Progenitor cell of endocrine pancreas (in vitro differentiated cells): ENCODE measurements at regions not wholly inside any gene's neighbourhood (a gene's known extent, or its start where the extent isn't known, plus 50 kb on each side); places are given as distances from the start of the nearest gene placed in this dataset.

Source experiments
- DNase-seq: peaks from one replicate; pipeline ENCODE4 v3.0.0; 2021; ENCODE audit warnings: low spot score; ENCODE audit not compliant: unreplicated experiment
- H3K27ac Mint-ChIP-seq: 2 replicates; pipeline ENCODE4 v1.8.0; 2021; ENCODE audit warnings: mild to moderate bottlenecking, moderate library complexity, mixed read lengths
- H3K27me3 Mint-ChIP-seq: 2 replicates; pipeline ENCODE4 v1.8.0; 2021; ENCODE audit warnings: mixed read lengths
- H3K36me3 Mint-ChIP-seq: 2 replicates; pipeline ENCODE4 v1.8.0; 2022; ENCODE audit warnings: mixed read lengths; ENCODE audit not compliant: insufficient read depth
- H3K4me1 Mint-ChIP-seq: 2 replicates; pipeline ENCODE4 v1.8.0; 2021; ENCODE audit warnings: low read depth, mixed read lengths
- H3K4me3 Mint-ChIP-seq: 2 replicates; pipeline ENCODE4 v1.8.0; 2021; ENCODE audit warnings: low read depth, mild to moderate bottlenecking, moderate library complexity, mixed read lengths
- H3K9me3 Mint-ChIP-seq: 2 replicates; pipeline ENCODE4 v1.8.0; 2021; ENCODE audit warnings: low read depth, mixed read lengths
- CTCF ChIP-seq: fragments of 200-600 bp; sonication (generic); IDR thresholded peaks from one replicate; pipeline ENCODE4 v1.5.0; 2021; ENCODE audit warnings: antibody characterized with exemption, mild to moderate bottlenecking; ENCODE audit not compliant: unreplicated experiment

- Mint-ChIP-seq H3K4me3 (no peak overlapping the region), H3K4me1 (no peaks in the 10 kb centered on the region), H3K36me3 (no peaks in the 10 kb centered on the region), H3K27ac (no peak overlapping the region), H3K9me3 (no peaks in the 10 kb centered on the region), H3K27me3 (peaks cover 9% of the 10 kb centered on the region)
- DNase-seq, result no peak
- TF ChIP-seq CTCF, result no peak
These were observed 102.5 kb upstream of the EEF2KMT start for GRCh38 chr16:5200123-5200522.

- no peak for TF ChIP-seq CTCF
- Mint-ChIP-seq H3K27ac (no peak overlapping the region), H3K27me3 (peaks cover 16% of the 10 kb centered on the region), H3K4me3 (no peak overlapping the region), H3K4me1 (no peaks in the 10 kb centered on the region), H3K36me3 (no peaks in the 10 kb centered on the region), H3K9me3 (no peaks in the 10 kb centered on the region)
- DNase-seq, result no peak
These were observed 98.6 kb upstream of the EEF2KMT start for GRCh38 chr16:5196204-5196603.

- Mint-ChIP-seq H3K4me1 (peaks cover 4% of the 10 kb centered on the region), H3K9me3 (no peaks in the 10 kb centered on the region), H3K27ac (no peak overlapping the region), H3K36me3 (no peaks in the 10 kb centered on the region), H3K4me3 (no peak overlapping the region), H3K27me3 (peaks cover 16% of the 10 kb centered on the region)
- no peak for DNase-seq
- TF ChIP-seq CTCF, result no peak
These were observed 96.3 kb upstream of the EEF2KMT start for GRCh38 chr16:5193861-5194260.

- Mint-ChIP-seq H3K9me3 (peaks cover 3% of the 10 kb centered on the region), H3K36me3 (no peaks in the 10 kb centered on the region), H3K4me1 (peaks cover 9% of the 10 kb centered on the region), H3K27ac (no peak overlapping the region), H3K4me3 (no peak overlapping the region), H3K27me3 (peaks cover 4% of the 10 kb centered on the region)
- TF ChIP-seq CTCF, result no peak
- DNase-seq, result no peak
These were observed 91.4 kb upstream of the EEF2KMT start for GRCh38 chr16:5188989-5189352.

- Mint-ChIP-seq H3K9me3 (peaks cover 3% of the 10 kb centered on the region), H3K36me3 (no peaks in the 10 kb centered on the region), H3K4me3 (peak overlapping the region; percentile 5), H3K27ac (peak overlapping the region; percentile 92), H3K4me1 (peaks cover 9% of the 10 kb centered on the region), H3K27me3 (peaks cover 3% of the 10 kb centered on the region)
- TF ChIP-seq CTCF, result no peak
- DNase-seq, result no peak
These were observed 90.9 kb upstream of the EEF2KMT start for GRCh38 chr16:5188318-5188988.
